Osteoblast (primary cell): ENCODE measurements at regions not wholly inside any gene's neighbourhood (a gene's known extent, or its start where the extent isn't known, plus 50 kb on each side); places are given as distances from the start of the nearest gene placed in this dataset.

Experiments
- DNase-seq: peaks from one replicate; pipeline ENCODE4 v3.0.0; 2011; ENCODE audit warnings: low spot score, mixed read lengths; ENCODE audit not compliant: insufficient read length; ENCODE audit errors: missing footprints
- H2AFZ ChIP-seq: 2 replicates; pipeline ENCODE4 v1.6.0; 2011; ENCODE audit warnings: mild to moderate bottlenecking, low read length
- H3K27ac ChIP-seq: 2 replicates; pipeline ENCODE4 v1.5.1; 2011; ENCODE audit warnings: mild to moderate bottlenecking, low read depth, low read length, moderate library complexity
- H3K27me3 ChIP-seq: 2 replicates; pipeline ENCODE4 v1.6.0; 2012; ENCODE audit warnings: mild to moderate bottlenecking, control low read depth, inconsistent platforms, low read length, moderate library complexity; ENCODE audit not compliant: insufficient read depth
- H3K36me3 ChIP-seq: 2 replicates; pipeline ENCODE4 v1.5.1; 2011; ENCODE audit warnings: mild to moderate bottlenecking, low read length, control low read depth, moderate library complexity; ENCODE audit not compliant: insufficient read depth
- H3K4me1 ChIP-seq: 2 replicates; pipeline ENCODE4 v1.5.1; 2011; ENCODE audit warnings: mild to moderate bottlenecking, low read length, control low read depth, moderate library complexity; ENCODE audit not compliant: insufficient read depth
- H3K4me2 ChIP-seq: 2 replicates; pipeline ENCODE4 v1.6.0; 2011; ENCODE audit warnings: mild to moderate bottlenecking, low read length; ENCODE audit not compliant: insufficient read depth
- H3K4me3 ChIP-seq: fragments of 200-600 bp; sonication (generic); 3 replicates; pipeline ENCODE4 v1.5.1; 2012; ENCODE audit warnings: mild to moderate bottlenecking, low read length, inconsistent platforms; ENCODE audit not compliant: insufficient read depth
- H3K79me2 ChIP-seq: 2 replicates; pipeline ENCODE4 v1.6.0; 2012; ENCODE audit warnings: mild to moderate bottlenecking, low read length, control low read depth, inconsistent platforms; ENCODE audit not compliant: insufficient read depth
- H3K9me3 ChIP-seq: 2 replicates; pipeline ENCODE4 v1.5.1; 2011; ENCODE audit warnings: low read depth, low read length, control low read depth
- H4K20me1 ChIP-seq: 2 replicates; pipeline ENCODE4 v1.6.0; 2012; ENCODE audit warnings: mild to moderate bottlenecking, low read length, control low read depth; ENCODE audit not compliant: insufficient read depth
- TF ChIP-seq, protein P1 (sequence below): IDR thresholded peaks from 2 replicates; pipeline ENCODE4 v1.5.1; 2011; ENCODE audit warnings: mild to moderate bottlenecking, low read depth, low read length, moderate library complexity; ENCODE audit errors: extremely low read depth

DNA sequence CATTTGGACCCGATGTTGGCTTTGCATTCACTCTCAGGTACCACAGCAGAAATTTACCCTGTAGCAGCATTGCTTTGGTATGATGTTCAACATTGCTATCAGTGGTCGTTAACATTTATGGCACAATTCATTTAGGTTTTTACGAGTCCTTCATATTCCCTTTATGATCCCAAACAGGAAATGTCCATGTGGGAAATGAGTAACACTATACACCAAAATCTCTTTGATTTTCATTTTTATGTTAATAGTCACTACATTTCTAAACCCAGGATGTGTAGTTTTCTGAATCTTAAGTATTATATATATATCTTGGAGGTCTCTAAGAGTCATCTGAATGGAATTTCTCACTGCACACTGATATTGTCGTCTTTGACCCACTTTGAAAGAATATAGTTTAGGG is 78.5 kb upstream of the RBMS3 start:
- H3K4me1 ChIP-seq, result peaks cover 16% of the 10 kb centered on the region
- no peaks in the 10 kb centered on the region for H4K20me1 ChIP-seq
- no peaks in the 10 kb centered on the region for H3K9me3 ChIP-seq
- no peaks in the 10 kb centered on the region for H3K27me3 ChIP-seq
- DNase-seq, result no peak
- H3K79me2 ChIP-seq, result no peaks in the 10 kb centered on the region
- no peaks in the 10 kb centered on the region for H3K36me3 ChIP-seq
- H3K4me2 ChIP-seq, result peak overlapping the region; percentile 7
- no peak overlapping the region for H3K4me3 ChIP-seq
- H2AFZ ChIP-seq, result no peak overlapping the region
- no peak overlapping the region for H3K27ac ChIP-seq
- TF ChIP-seq, protein P1, sequence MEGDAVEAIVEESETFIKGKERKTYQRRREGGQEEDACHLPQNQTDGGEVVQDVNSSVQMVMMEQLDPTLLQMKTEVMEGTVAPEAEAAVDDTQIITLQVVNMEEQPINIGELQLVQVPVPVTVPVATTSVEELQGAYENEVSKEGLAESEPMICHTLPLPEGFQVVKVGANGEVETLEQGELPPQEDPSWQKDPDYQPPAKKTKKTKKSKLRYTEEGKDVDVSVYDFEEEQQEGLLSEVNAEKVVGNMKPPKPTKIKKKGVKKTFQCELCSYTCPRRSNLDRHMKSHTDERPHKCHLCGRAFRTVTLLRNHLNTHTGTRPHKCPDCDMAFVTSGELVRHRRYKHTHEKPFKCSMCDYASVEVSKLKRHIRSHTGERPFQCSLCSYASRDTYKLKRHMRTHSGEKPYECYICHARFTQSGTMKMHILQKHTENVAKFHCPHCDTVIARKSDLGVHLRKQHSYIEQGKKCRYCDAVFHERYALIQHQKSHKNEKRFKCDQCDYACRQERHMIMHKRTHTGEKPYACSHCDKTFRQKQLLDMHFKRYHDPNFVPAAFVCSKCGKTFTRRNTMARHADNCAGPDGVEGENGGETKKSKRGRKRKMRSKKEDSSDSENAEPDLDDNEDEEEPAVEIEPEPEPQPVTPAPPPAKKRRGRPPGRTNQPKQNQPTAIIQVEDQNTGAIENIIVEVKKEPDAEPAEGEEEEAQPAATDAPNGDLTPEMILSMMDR, result no peak

DNA sequence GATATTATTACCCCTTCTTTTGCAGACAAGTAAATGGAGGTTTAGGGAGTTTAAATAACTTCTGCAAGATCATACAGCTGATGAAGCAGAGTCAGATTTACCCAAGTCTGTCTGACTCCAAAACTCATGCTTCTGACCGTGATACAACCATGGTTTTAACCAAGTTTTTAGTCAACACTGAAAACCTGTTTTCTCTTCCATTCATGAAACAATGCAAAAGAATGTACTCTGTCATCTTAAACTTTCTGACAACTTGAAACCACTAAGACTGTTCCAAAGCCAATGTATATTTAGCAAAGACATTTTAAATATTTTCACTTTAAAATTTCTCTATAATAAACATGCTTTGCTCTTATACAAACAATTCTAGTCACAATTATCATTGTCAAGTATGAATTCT is 77.0 kb upstream of the RBMS3 start:
- no peak overlapping the region for H2AFZ ChIP-seq
- H3K27ac ChIP-seq, result peak overlapping the region; percentile 4
- DNase-seq, result no peak
- no peaks in the 10 kb centered on the region for H3K27me3 ChIP-seq
- H3K9me3 ChIP-seq, result no peaks in the 10 kb centered on the region
- no peaks in the 10 kb centered on the region for H3K79me2 ChIP-seq
- H3K36me3 ChIP-seq, result no peaks in the 10 kb centered on the region
- H4K20me1 ChIP-seq, result no peaks in the 10 kb centered on the region
- no peak overlapping the region for H3K4me3 ChIP-seq
- TF ChIP-seq, protein P1, result no peak
- H3K4me1 ChIP-seq, result peaks cover 16% of the 10 kb centered on the region
- no peak overlapping the region for H3K4me2 ChIP-seq

DNA sequence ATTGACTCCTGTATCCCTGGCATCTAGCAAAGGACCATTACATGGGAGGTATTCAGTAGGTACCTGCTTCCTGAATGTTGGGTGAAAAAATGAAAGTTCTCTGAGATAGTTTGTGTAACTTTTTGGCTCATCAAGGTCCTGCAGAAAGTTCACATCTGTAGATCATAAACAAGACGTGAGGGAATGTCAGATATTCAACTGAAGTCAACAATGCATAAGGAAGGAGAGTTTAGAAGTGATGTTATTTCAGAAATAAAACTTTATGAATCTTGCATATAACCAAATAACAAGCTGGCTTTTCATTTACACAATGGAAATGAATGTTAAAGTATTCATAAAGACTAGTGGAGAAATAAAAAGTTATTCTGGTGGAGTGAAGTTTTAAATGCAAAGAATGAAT is 73.4 kb upstream of the RBMS3 start:
- no peaks in the 10 kb centered on the region for H3K27me3 ChIP-seq
- no peak overlapping the region for H3K27ac ChIP-seq
- H3K79me2 ChIP-seq, result no peaks in the 10 kb centered on the region
- H3K36me3 ChIP-seq, result no peaks in the 10 kb centered on the region
- H3K4me3 ChIP-seq, result no peak overlapping the region
- H3K4me1 ChIP-seq, result peaks cover 10% of the 10 kb centered on the region
- TF ChIP-seq, protein P1, result no peak
- DNase-seq, result no peak
- H3K9me3 ChIP-seq, result no peaks in the 10 kb centered on the region
- H3K4me2 ChIP-seq, result no peak overlapping the region
- no peak overlapping the region for H2AFZ ChIP-seq
- H4K20me1 ChIP-seq, result no peaks in the 10 kb centered on the region

DNA sequence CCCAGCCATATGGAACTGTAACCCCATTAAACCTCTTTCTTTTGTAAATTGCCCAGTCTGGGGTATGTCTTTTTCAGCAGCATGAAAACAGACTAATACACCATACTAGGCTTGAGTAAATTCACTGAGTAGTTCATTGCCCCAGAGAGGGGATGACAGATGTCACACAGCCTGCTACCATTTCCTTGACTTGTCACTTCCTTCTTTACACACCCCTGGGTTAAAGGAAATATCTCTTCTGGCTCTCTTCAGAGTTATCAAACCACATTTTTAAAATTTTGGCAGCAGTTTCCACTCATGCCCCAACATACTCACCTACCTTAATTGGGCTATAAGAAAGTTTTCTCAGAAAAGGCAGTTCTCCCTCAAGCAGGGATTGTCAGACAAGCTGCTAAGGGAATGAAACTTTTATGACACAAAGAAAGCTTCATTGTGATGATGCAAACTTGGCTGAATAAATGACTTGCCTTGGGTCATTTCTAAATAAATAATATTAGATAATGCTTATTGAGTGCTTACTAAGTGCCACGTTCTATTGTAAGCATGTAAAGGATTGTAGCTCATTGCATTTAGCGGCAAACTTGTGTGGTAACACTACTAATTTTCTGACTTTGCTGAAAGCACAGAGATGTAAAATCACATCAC is 68.0 kb upstream of the RBMS3 start:
- Histone ChIP-seq H3K27me3 (no peaks in the 10 kb centered on the region), H2AFZ (no peak overlapping the region), H3K4me3 (no peak overlapping the region), H3K27ac (no peak overlapping the region), H3K4me2 (no peak overlapping the region), H4K20me1 (no peaks in the 10 kb centered on the region), H3K79me2 (no peaks in the 10 kb centered on the region), H3K36me3 (no peaks in the 10 kb centered on the region), H3K9me3 (no peaks in the 10 kb centered on the region), H3K4me1 (peaks cover 7% of the 10 kb centered on the region)
- no peak for DNase-seq
- TF ChIP-seq, protein P1, result no peak
